ENCODE measurements at regions not wholly inside any gene's neighbourhood (a gene's known extent, or its start where the extent isn't known, plus 50 kb on each side); places are given as distances from the start of the nearest gene placed in this dataset.

- no peak for DNase-seq (ENCODE audit: low spot score)
- in situ Hi-C loops (cut with MboI; ENCODE audit: low pct_unique_long_range_greater_than_20kb, low sequenced_read_pairs, unreplicated experiment): no loop called here
- TF ChIP-seq, protein P1, sequence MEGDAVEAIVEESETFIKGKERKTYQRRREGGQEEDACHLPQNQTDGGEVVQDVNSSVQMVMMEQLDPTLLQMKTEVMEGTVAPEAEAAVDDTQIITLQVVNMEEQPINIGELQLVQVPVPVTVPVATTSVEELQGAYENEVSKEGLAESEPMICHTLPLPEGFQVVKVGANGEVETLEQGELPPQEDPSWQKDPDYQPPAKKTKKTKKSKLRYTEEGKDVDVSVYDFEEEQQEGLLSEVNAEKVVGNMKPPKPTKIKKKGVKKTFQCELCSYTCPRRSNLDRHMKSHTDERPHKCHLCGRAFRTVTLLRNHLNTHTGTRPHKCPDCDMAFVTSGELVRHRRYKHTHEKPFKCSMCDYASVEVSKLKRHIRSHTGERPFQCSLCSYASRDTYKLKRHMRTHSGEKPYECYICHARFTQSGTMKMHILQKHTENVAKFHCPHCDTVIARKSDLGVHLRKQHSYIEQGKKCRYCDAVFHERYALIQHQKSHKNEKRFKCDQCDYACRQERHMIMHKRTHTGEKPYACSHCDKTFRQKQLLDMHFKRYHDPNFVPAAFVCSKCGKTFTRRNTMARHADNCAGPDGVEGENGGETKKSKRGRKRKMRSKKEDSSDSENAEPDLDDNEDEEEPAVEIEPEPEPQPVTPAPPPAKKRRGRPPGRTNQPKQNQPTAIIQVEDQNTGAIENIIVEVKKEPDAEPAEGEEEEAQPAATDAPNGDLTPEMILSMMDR (IDR thresholded peaks at IDR 0.05; ENCODE audit: extremely low read depth, insufficient read depth, missing control alignments): no peak
These were observed 81.0 kb downstream of the PLXNA1 start for GRCh38 chr3:127063916-127064315.

- TF ChIP-seq, protein P1 (IDR thresholded peaks at IDR 0.05; ENCODE audit: extremely low read depth, insufficient read depth, missing control alignments): no peak
- DNase-seq (ENCODE audit: low spot score): no peak
- in situ Hi-C loops (cut with MboI; ENCODE audit: low pct_unique_long_range_greater_than_20kb, low sequenced_read_pairs, unreplicated experiment): no loop called here
These were observed 81.6 kb downstream of the PLXNA1 start for GRCh38 chr3:127064391-127065137.

GRCh38 chr3:127065138-127065427 lies 82.2 kb downstream of the PLXNA1 start:
- TF ChIP-seq, protein P1 (IDR thresholded peaks at IDR 0.05; ENCODE audit: extremely low read depth, insufficient read depth, missing control alignments): no peak
- in situ Hi-C loops (cut with MboI; ENCODE audit: low pct_unique_long_range_greater_than_20kb, low sequenced_read_pairs, unreplicated experiment): no loop called here
- no peak for DNase-seq (ENCODE audit: low spot score)

DNA sequence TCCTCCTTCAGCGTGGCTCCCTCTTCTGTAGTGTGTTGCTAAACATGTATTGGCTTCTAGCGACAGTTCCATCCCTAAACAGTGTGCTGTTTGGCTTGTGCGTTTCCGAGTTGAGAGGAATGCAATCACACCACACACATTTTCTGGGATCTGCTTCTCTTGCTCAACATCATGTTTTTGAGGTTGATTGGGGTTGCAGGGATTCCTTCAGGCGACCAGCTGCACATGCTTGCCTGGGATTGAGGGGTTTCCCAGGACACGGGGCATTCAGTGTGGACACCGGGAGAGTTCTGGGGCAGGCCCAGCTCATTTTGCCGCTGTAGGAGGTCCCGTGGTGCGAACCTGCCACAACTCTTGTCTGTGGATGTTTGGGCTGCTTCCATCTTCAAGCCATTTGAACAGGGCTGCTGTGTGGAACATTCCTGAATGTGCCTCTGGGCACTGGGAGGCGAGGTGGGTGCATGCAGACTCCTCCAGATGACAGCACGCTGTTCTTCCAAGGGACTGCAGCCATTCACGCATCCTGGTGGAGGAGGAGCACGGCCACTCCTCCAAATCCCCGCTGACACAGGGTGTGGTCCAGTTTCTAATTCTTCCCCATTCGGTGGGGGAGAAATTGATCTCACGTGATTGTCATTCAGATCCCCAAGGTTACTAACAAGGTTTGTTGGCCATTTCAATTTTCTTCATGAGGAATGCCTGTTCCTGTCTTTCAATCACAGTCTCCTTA lies 82.8 kb downstream of the PLXNA1 start:
- no peak for DNase-seq (ENCODE audit: low spot score)
- in situ Hi-C loops (cut with MboI; ENCODE audit: low pct_unique_long_range_greater_than_20kb, low sequenced_read_pairs, unreplicated experiment): no loop called here
- TF ChIP-seq, protein P1 (IDR thresholded peaks at IDR 0.05; ENCODE audit: extremely low read depth, insufficient read depth, missing control alignments): no peak

- no peak for DNase-seq (ENCODE audit: low spot score)
- TF ChIP-seq, protein P1 (IDR thresholded peaks at IDR 0.05; ENCODE audit: extremely low read depth, insufficient read depth, missing control alignments): no peak
- in situ Hi-C loops (cut with MboI; ENCODE audit: low pct_unique_long_range_greater_than_20kb, low sequenced_read_pairs, unreplicated experiment): no loop called here
These were observed 83.7 kb downstream of the PLXNA1 start for GRCh38 chr3:127066635-127067034.

- DNase-seq (ENCODE audit: low spot score): no peak
- in situ Hi-C loops (cut with MboI; ENCODE audit: low pct_unique_long_range_greater_than_20kb, low sequenced_read_pairs, unreplicated experiment): no loop called here
- TF ChIP-seq, protein P1 (IDR thresholded peaks at IDR 0.05; ENCODE audit: extremely low read depth, insufficient read depth, missing control alignments): no peak
These were observed 84.4 kb downstream of the PLXNA1 start for GRCh38 chr3:127067116-127067910.

Data from GM13977 (cell line).